ENCODE measurements at regions not wholly inside any gene's neighbourhood (a gene's known extent, or its start where the extent isn't known, plus 50 kb on each side); places are given as distances from the start of the nearest gene placed in this dataset.

GRCh38 chr4:3389233-3390215 is 52.2 kb upstream of the HGFAC start:
- H3K4me3 ChIP-seq (ENCODE audit: low read depth, low read length) = peak overlapping the region; percentile 40
- no peak for TF ChIP-seq CTCF (IDR thresholded peaks at IDR 0.05; ENCODE audit: low read depth, low read length, missing control alignments)
- peak overlapping the region; percentile 88 for H3K27ac ChIP-seq
- DNase-seq = no peak
- H3K27me3 ChIP-seq (replicated peaks) = no peaks in the 10 kb centered on the region
- no peaks in the 10 kb centered on the region for H3K36me3 ChIP-seq (replicated peaks)
- in situ Hi-C loops (cut with HindIII; ENCODE audit: low pct_ligation_motif_present, low sequenced_read_pairs) = no loop called here

GRCh38 chr4:3390288-3390811 is 51.4 kb upstream of the HGFAC start:
- no peak for DNase-seq
- Histone ChIP-seq H3K4me3 (ENCODE audit: low read depth, low read length) (no peak overlapping the region), H3K27me3 (replicated peaks) (no peaks in the 10 kb centered on the region), H3K27ac (no peak overlapping the region), H3K36me3 (replicated peaks) (no peaks in the 10 kb centered on the region)
- TF ChIP-seq CTCF (IDR thresholded peaks at IDR 0.05; ENCODE audit: low read depth, low read length, missing control alignments) = no peak
- in situ Hi-C loops (cut with HindIII; ENCODE audit: low pct_ligation_motif_present, low sequenced_read_pairs) = no loop called here

GRCh38 chr4:3391422-3391821 is 50.3 kb upstream of the HGFAC start:
- in situ Hi-C loops (cut with HindIII; ENCODE audit: low pct_ligation_motif_present, low sequenced_read_pairs) = no loop called here

More at GRCh38 chr4:3391422-3391821, 50.3 kb upstream of the HGFAC start:
- Histone ChIP-seq H3K4me3 (ENCODE audit: low read depth, low read length) (no peak overlapping the region), H3K36me3 (replicated peaks) (no peaks in the 10 kb centered on the region), H3K27me3 (replicated peaks) (no peaks in the 10 kb centered on the region), H3K27ac (no peak overlapping the region)
- TF ChIP-seq CTCF (IDR thresholded peaks at IDR 0.05; ENCODE audit: low read depth, low read length, missing control alignments) = no peak
- no peak for DNase-seq
